LNCAP (cell line): ENCODE measurements at regions not wholly inside any gene's neighbourhood (a gene's known extent, or its start where the extent isn't known, plus 50 kb on each side); places are given as distances from the start of the nearest gene placed in this dataset.

ENCODE experiments used
- TF ChIP-seq, protein P1 (sequence below): fragments of 450-650 bp; IDR thresholded peaks from 2 replicates; pipeline ENCODE4 v1.5.1; 2017; ENCODE audit warnings: mild to moderate bottlenecking

- TF ChIP-seq, protein P1, sequence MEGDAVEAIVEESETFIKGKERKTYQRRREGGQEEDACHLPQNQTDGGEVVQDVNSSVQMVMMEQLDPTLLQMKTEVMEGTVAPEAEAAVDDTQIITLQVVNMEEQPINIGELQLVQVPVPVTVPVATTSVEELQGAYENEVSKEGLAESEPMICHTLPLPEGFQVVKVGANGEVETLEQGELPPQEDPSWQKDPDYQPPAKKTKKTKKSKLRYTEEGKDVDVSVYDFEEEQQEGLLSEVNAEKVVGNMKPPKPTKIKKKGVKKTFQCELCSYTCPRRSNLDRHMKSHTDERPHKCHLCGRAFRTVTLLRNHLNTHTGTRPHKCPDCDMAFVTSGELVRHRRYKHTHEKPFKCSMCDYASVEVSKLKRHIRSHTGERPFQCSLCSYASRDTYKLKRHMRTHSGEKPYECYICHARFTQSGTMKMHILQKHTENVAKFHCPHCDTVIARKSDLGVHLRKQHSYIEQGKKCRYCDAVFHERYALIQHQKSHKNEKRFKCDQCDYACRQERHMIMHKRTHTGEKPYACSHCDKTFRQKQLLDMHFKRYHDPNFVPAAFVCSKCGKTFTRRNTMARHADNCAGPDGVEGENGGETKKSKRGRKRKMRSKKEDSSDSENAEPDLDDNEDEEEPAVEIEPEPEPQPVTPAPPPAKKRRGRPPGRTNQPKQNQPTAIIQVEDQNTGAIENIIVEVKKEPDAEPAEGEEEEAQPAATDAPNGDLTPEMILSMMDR: no peak
Measured at GRCh38 chr20:10936786-10937185, 263.0 kb upstream of the JAG1 start.

- TF ChIP-seq, protein P1: no peak
Measured at GRCh38 chr20:10939331-10939941, 265.6 kb upstream of the JAG1 start.

- TF ChIP-seq, protein P1: no peak
Measured at GRCh38 chr20:10940941-10941340, 267.1 kb upstream of the JAG1 start.

DNA sequence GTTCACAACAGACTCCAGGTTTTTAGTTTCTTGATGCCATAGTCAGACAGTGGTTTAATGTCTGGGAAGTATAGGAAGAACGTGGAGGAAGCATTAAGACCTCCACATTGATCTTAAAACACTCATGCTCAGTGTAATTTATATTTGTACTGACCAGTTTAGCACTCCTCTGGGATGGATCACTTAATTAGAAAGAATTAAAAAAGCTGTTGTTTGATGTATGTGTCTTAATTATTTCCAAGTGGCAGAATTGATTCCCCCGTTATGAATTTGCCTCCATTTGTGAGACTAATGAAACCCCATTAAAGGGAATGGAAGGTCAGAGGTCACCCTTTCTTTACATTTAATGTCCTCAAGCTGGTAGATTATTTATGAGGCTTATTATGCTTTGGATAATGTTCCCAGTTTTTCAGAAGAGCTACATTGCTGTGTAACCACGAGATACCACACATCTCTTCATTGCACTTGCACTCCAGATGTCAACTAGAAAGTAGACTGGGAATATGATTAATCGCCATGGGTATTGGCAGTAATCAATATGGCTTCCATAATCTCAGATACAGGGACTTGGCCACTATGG lies 270.0 kb upstream of the JAG1 start:
- TF ChIP-seq, protein P1: no peak

- TF ChIP-seq, protein P1: no peak
Measured at GRCh38 chr20:10946124-10946880, 272.5 kb upstream of the JAG1 start.

GRCh38 chr20:10947726-10948125 lies 273.9 kb upstream of the JAG1 start:
- TF ChIP-seq, protein P1: no peak

- TF ChIP-seq, protein P1: no peak
Measured at GRCh38 chr20:10949930-10950783, 276.4 kb upstream of the JAG1 start.
